ENCODE measurements at regions not wholly inside any gene's neighbourhood (a gene's known extent, or its start where the extent isn't known, plus 50 kb on each side); places are given as distances from the start of the nearest gene placed in this dataset.

DNA sequence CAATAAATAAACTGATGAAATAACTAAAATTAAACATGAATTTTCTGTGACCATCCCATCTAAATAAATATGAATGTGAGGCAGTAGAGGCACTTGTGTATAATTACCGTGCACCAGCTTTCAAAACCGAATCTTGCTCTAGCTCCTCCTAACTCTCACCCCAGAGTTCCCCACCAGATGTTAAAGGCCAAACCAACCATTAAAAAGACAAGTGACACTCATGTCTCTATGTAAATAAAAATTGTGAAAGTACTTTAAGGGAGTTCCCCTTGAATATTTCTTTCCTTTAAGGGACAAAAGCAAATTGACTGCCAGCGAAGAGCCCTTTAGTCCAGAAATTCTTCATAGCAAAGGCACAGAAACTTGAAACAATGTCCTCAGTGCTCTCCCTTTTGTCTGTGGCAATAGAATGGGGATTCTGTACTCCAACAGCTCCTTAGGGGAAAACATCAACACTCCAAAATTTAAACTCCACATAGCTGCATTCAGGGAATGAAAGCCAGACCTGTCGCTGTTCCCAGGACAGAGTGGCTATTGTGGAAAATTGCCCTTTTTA is 101.7 kb upstream of the SOX21 start:
- H3K4me2 ChIP-seq (ENCODE audit: unreplicated experiment) = no peak overlapping the region
- H3K4me1 ChIP-seq (ENCODE audit: insufficient read depth) = no peaks in the 10 kb centered on the region
- no peak overlapping the region for H3K4me3 ChIP-seq
- in situ Hi-C loops (cut with MboI) = no loop called here
- DNase-seq = no peak
- H3K9ac ChIP-seq = no peak overlapping the region
- no peaks in the 10 kb centered on the region for H4K20me1 ChIP-seq (ENCODE audit: insufficient read depth)
- H3F3A ChIP-seq (ENCODE audit: insufficient read depth) = no peaks in the 10 kb centered on the region
- TF ChIP-seq EZH2phosphoT487 (IDR thresholded peaks at IDR 0.05; ENCODE audit: insufficient read depth, low read depth) = no peak
- TF ChIP-seq EZH2 (IDR thresholded peaks at IDR 0.05; ENCODE audit: insufficient read depth, poor library complexity, severe bottlenecking) = no peak
- H2AFZ ChIP-seq = no peak overlapping the region
- no peaks in the 10 kb centered on the region for H3K36me3 ChIP-seq (ENCODE audit: low read depth)
- no peaks in the 10 kb centered on the region for H3K79me2 ChIP-seq (ENCODE audit: insufficient read depth)
- 27 to 34% methylated on average over 4 of the region's 4 CpGs for WGBS, 2 experiments (ENCODE audit: low coverage in 1 of 2, low lambda C conversion rate in 2 of 2, missing lambda C conversion rate in 2 of 2)
- H3K27me3 ChIP-seq (replicated peaks; ENCODE audit: insufficient read depth) = no peaks in the 10 kb centered on the region
- H3K9me2 ChIP-seq (ENCODE audit: insufficient read depth) = no peaks in the 10 kb centered on the region
- no peaks in the 10 kb centered on the region for H3K9me3 ChIP-seq (ENCODE audit: low read depth)
- no peak overlapping the region for H3K27ac ChIP-seq

DNA sequence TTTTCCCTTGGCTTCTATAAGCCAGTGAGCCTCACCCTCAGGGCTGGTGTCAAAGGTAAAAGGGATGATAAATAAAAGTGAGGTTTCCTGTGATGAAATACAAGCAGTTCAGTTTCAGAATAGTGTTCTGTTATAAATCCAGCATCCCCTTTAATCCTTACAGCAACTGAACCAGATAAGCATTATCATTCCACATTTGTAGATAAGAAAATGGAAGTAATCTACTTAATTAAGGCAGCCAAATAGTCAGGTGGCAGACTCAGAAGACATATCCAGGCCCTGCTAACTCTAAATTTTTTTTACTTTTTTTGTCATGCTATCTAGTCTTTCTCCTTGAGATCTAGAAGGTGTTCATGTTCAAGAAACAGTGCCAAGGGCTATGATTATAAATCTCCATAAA is 99.4 kb upstream of the SOX21 start:
- H3K36me3 ChIP-seq (ENCODE audit: low read depth) = no peaks in the 10 kb centered on the region
- H3K9me3 ChIP-seq (ENCODE audit: low read depth) = no peaks in the 10 kb centered on the region
- H3K4me1 ChIP-seq (ENCODE audit: insufficient read depth) = no peaks in the 10 kb centered on the region
- TF ChIP-seq EZH2phosphoT487 (IDR thresholded peaks at IDR 0.05; ENCODE audit: insufficient read depth, low read depth) = no peak
- TF ChIP-seq EZH2 (IDR thresholded peaks at IDR 0.05; ENCODE audit: insufficient read depth, poor library complexity, severe bottlenecking) = no peak
- H3K27me3 ChIP-seq (replicated peaks; ENCODE audit: insufficient read depth) = no peaks in the 10 kb centered on the region
- H3K79me2 ChIP-seq (ENCODE audit: insufficient read depth) = no peaks in the 10 kb centered on the region
- H3K9me2 ChIP-seq (ENCODE audit: insufficient read depth) = no peaks in the 10 kb centered on the region
- H3K4me3 ChIP-seq = no peak overlapping the region
- no peak overlapping the region for H3K4me2 ChIP-seq (ENCODE audit: unreplicated experiment)
- DNase-seq = no peak
- in situ Hi-C loops (cut with MboI) = no loop called here
- H4K20me1 ChIP-seq (ENCODE audit: insufficient read depth) = no peaks in the 10 kb centered on the region
- H3K9ac ChIP-seq = no peak overlapping the region
- H2AFZ ChIP-seq = no peak overlapping the region
- H3K27ac ChIP-seq = no peak overlapping the region
- H3F3A ChIP-seq (ENCODE audit: insufficient read depth) = no peaks in the 10 kb centered on the region

DNA sequence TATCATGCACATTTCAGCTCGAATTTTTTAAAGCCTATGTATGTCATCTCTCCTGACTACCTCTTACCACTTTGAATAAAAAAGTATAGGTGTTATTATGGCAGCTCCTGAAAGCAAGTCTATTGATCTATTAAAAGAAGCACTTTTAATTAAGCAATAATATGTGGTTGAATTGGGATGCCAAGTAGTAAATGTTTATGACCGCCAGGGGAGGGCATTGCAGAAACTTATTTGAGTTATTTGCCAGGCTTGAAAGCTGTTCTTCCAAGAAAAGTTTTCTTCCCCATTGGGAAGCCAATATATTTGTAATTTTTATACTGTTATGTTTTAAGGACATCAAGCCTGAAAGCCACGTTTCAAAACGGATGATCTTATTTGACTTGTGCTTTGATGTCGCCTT is 88.1 kb upstream of the SOX21 start:
- Histone ChIP-seq H3K9me2 (ENCODE audit: insufficient read depth) (no peaks in the 10 kb centered on the region), H3K79me2 (ENCODE audit: insufficient read depth) (no peaks in the 10 kb centered on the region), H2AFZ (no peak overlapping the region), H3K9ac (no peak overlapping the region), H3K4me3 (no peak overlapping the region), H3K27me3 (replicated peaks; ENCODE audit: insufficient read depth) (no peaks in the 10 kb centered on the region), H3K27ac (no peak overlapping the region), H3K4me2 (ENCODE audit: unreplicated experiment) (no peak overlapping the region), H3K36me3 (ENCODE audit: low read depth) (no peaks in the 10 kb centered on the region), H3F3A (ENCODE audit: insufficient read depth) (no peaks in the 10 kb centered on the region), H3K9me3 (ENCODE audit: low read depth) (no peaks in the 10 kb centered on the region), H3K4me1 (ENCODE audit: insufficient read depth) (no peaks in the 10 kb centered on the region), H4K20me1 (ENCODE audit: insufficient read depth) (no peaks in the 10 kb centered on the region)
- no peak for TF ChIP-seq EZH2 (IDR thresholded peaks at IDR 0.05; ENCODE audit: insufficient read depth, poor library complexity, severe bottlenecking)
- TF ChIP-seq EZH2phosphoT487 (IDR thresholded peaks at IDR 0.05; ENCODE audit: insufficient read depth, low read depth) = no peak
- 38% methylated on average over 5 of the region's 5 CpGs for WGBS, 2 experiments (ENCODE audit: low coverage in 1 of 2, low lambda C conversion rate in 2 of 2, missing lambda C conversion rate in 2 of 2)
- in situ Hi-C loops (cut with MboI) = no loop called here
- DNase-seq = peak; percentile 5

DNA sequence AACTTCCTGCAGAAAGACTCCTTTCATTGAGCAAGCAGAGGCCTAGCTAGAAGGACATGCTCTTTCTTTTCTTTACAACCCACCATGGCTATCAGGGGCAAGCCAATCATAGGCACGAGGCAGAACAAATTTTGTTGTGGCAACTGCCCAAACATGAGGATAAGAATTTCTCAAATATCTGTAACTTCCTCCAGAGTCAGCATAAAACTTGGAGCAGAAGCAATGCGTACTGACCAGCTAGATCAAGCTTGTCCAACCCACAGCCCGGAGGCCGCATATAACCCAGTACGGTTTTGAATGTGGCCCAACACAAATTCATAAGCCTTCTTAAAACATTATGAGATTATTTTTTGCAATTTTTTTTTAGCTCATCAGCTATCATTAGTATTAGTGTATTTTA is 87.0 kb upstream of the SOX21 start:
- no peaks in the 10 kb centered on the region for H3F3A ChIP-seq (ENCODE audit: insufficient read depth)
- H4K20me1 ChIP-seq (ENCODE audit: insufficient read depth) = no peaks in the 10 kb centered on the region
- H3K27me3 ChIP-seq (replicated peaks; ENCODE audit: insufficient read depth) = no peaks in the 10 kb centered on the region
- H3K27ac ChIP-seq = no peak overlapping the region
- DNase-seq = no peak
- no peaks in the 10 kb centered on the region for H3K9me2 ChIP-seq (ENCODE audit: insufficient read depth)
- WGBS, 2 experiments (ENCODE audit: low coverage in 1 of 2, low lambda C conversion rate in 2 of 2, missing lambda C conversion rate in 2 of 2) = 40 to 46% methylated on average over 5 of the region's 5 CpGs
- no peaks in the 10 kb centered on the region for H3K9me3 ChIP-seq (ENCODE audit: low read depth)
- H2AFZ ChIP-seq = no peak overlapping the region
- H3K36me3 ChIP-seq (ENCODE audit: low read depth) = no peaks in the 10 kb centered on the region
- no peak for TF ChIP-seq EZH2phosphoT487 (IDR thresholded peaks at IDR 0.05; ENCODE audit: insufficient read depth, low read depth)
- TF ChIP-seq EZH2 (IDR thresholded peaks at IDR 0.05; ENCODE audit: insufficient read depth, poor library complexity, severe bottlenecking) = no peak
- no peak overlapping the region for H3K4me2 ChIP-seq (ENCODE audit: unreplicated experiment)
- H3K4me1 ChIP-seq (ENCODE audit: insufficient read depth) = no peaks in the 10 kb centered on the region
- no peak overlapping the region for H3K9ac ChIP-seq
- H3K4me3 ChIP-seq = no peak overlapping the region
- no peaks in the 10 kb centered on the region for H3K79me2 ChIP-seq (ENCODE audit: insufficient read depth)
- in situ Hi-C loops (cut with MboI) = no loop called here

DNA sequence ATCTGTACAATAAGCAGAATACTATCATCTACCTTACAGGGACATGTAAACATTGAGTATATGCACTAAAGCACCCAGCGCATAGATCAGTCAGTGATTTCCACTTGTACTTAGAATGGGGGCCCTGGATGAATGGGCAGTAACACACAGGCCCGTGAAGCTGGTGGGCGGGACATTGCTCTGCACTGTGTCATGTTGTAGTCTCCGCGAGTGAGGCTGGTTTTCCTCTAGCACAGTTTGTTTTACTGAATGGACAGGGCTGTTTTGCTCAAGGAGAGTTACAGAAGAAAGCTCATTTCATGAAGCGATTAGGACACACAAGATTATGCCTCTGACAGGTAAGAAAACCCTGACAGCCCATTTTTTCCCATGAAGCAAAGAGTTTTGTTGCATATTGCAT is 86.4 kb upstream of the SOX21 start:
- in situ Hi-C loops (cut with MboI) = no loop called here
- H3K9me3 ChIP-seq (ENCODE audit: low read depth) = no peaks in the 10 kb centered on the region
- H3K4me3 ChIP-seq = no peak overlapping the region
- H4K20me1 ChIP-seq (ENCODE audit: insufficient read depth) = no peaks in the 10 kb centered on the region
- no peak for TF ChIP-seq EZH2phosphoT487 (IDR thresholded peaks at IDR 0.05; ENCODE audit: insufficient read depth, low read depth)
- no peak for TF ChIP-seq EZH2 (IDR thresholded peaks at IDR 0.05; ENCODE audit: insufficient read depth, poor library complexity, severe bottlenecking)
- H3K4me2 ChIP-seq (ENCODE audit: unreplicated experiment) = no peak overlapping the region
- DNase-seq = peak; percentile 5
- H3F3A ChIP-seq (ENCODE audit: insufficient read depth) = no peaks in the 10 kb centered on the region
- H3K4me1 ChIP-seq (ENCODE audit: insufficient read depth) = no peaks in the 10 kb centered on the region
- H3K27me3 ChIP-seq (replicated peaks; ENCODE audit: insufficient read depth) = no peaks in the 10 kb centered on the region
- no peaks in the 10 kb centered on the region for H3K36me3 ChIP-seq (ENCODE audit: low read depth)
- no peaks in the 10 kb centered on the region for H3K9me2 ChIP-seq (ENCODE audit: insufficient read depth)
- H2AFZ ChIP-seq = no peak overlapping the region
- no peak overlapping the region for H3K27ac ChIP-seq
- no peak overlapping the region for H3K9ac ChIP-seq
- 20 to 22% methylated on average over 6 of the region's 6 CpGs for whole genome bisulfite sequencing, 2 experiments (ENCODE audit: low coverage in 1 of 2, low lambda C conversion rate in 2 of 2, missing lambda C conversion rate in 2 of 2)
- H3K79me2 ChIP-seq (ENCODE audit: insufficient read depth) = no peaks in the 10 kb centered on the region
